Bronchial epithelial cell (primary cell): ENCODE measurements at regions not wholly inside any gene's neighbourhood (a gene's known extent, or its start where the extent isn't known, plus 50 kb on each side); places are given as distances from the start of the nearest gene placed in this dataset.

ENCODE experiments used
- DNase-seq: peaks from one replicate; pipeline ENCODE4 v3.0.0-alpha.2; 2010; ENCODE audit warnings: low read depth
- FAIRE-seq: peaks from 2 replicates; lab custom pipeline; 2011; peaks lifted over from hg19 to GRCh38; lab: Jason Lieb, UNC
- H3K27me3 ChIP-seq: 2 replicates; pipeline ENCODE4 v1.5.1; 2011; ENCODE audit warnings: low read length; ENCODE audit not compliant: control insufficient read depth, insufficient read depth
- H3K36me3 ChIP-seq: 2 replicates; pipeline ENCODE4 v1.5.1; 2011; ENCODE audit warnings: low read length; ENCODE audit not compliant: control insufficient read depth, insufficient read depth
- H3K4me3 ChIP-seq: 2 replicates; pipeline ENCODE4 v1.5.1; 2011; ENCODE audit warnings: mild to moderate bottlenecking, low read depth, low read length, control low read depth
- TF ChIP-seq, protein P1 (sequence below): IDR thresholded peaks from 2 replicates; pipeline ENCODE4 v1.5.1; 2011; ENCODE audit warnings: mild to moderate bottlenecking, moderate library complexity, low read length, control low read depth, inconsistent platforms; ENCODE audit not compliant: insufficient read depth, severe bottlenecking

DNA sequence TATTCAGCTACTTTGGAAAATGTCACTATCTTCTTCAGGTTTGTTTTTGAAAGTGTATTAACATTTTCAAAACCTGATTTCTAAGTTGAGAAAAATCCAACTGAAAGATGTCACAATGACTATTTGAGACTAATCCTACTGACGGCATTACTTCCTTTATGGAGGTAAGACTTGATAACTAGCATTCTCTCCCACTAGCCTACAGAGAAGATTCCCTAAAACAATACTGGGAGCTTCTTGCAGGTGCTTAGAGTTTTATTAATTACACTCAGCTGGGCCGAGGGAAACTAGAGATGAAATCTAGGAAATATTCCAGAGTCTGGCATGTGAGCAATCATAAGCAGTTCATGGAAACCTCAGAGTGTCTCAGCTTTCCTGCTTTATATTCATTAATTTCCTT is 114.0 kb downstream of the LCA5 start:
- TF ChIP-seq, protein P1, sequence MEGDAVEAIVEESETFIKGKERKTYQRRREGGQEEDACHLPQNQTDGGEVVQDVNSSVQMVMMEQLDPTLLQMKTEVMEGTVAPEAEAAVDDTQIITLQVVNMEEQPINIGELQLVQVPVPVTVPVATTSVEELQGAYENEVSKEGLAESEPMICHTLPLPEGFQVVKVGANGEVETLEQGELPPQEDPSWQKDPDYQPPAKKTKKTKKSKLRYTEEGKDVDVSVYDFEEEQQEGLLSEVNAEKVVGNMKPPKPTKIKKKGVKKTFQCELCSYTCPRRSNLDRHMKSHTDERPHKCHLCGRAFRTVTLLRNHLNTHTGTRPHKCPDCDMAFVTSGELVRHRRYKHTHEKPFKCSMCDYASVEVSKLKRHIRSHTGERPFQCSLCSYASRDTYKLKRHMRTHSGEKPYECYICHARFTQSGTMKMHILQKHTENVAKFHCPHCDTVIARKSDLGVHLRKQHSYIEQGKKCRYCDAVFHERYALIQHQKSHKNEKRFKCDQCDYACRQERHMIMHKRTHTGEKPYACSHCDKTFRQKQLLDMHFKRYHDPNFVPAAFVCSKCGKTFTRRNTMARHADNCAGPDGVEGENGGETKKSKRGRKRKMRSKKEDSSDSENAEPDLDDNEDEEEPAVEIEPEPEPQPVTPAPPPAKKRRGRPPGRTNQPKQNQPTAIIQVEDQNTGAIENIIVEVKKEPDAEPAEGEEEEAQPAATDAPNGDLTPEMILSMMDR: no peak
- no peak for FAIRE-seq

DNA sequence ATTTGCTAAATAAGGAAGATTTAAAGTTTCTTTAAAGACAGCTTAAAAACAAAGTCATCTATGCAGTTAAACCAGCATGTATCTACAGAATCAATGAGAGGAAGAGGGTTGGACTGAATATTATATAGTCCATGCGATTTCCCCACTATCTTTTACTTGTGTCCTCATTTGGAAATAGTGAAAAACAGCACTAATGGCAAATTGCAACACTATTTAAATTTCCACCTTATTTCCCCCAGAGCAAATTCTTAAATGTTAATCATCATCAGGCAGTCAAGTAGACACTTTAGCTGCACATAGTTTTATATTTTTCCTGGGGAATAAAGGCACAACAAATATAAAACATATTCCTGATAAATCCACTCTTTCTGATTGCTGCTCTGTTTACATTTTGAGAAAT is 114.6 kb downstream of the LCA5 start:
- Histone ChIP-seq H3K27me3 (no peaks in the 10 kb centered on the region), H3K4me3 (no peak overlapping the region), H3K36me3 (no peaks in the 10 kb centered on the region)
- peak; percentile 24 for DNase-seq
- TF ChIP-seq, protein P1: no peak
- no peak for FAIRE-seq

More for the DNA sequence above, 114.0 kb downstream of the LCA5 start:
- DNase-seq: no peak
- no peaks in the 10 kb centered on the region for H3K27me3 ChIP-seq
- H3K4me3 ChIP-seq: no peak overlapping the region
- no peaks in the 10 kb centered on the region for H3K36me3 ChIP-seq

DNA sequence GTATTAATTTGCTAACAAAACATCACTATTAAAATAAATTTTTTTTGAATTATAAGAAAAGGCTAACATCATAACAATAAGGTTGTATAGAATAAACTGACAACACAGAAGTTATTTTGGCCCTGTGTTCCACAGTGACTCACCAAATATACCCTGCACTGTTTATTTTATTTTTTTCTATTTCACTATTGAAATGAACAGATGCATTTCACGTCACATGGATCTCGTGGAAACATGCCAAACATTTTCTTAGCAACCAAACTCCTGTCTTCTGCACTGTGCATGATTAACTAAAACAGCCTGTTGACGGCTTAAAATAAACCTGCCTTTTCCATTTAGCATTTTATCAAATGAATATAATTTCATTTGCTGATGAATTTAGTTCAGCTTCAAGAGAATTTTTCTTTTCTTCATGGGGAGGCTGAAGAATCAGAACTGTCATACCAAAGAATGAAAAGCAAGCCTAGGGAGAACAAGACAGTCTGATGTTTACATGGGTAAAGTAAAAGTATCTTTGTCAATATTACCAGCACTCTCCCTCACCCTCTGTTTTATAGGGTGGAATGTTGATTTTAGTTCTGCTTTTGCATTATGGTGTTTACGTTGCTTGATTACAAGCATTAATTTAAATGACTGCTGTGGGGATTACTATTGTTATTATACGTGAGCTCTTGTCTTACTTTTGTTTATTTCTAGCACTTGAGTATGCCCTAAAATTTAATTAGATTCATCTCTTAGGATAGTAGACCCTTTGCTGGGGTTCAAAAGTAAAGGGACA is 115.3 kb downstream of the LCA5 start:
- Histone ChIP-seq H3K4me3 (no peak overlapping the region), H3K36me3 (no peaks in the 10 kb centered on the region), H3K27me3 (no peaks in the 10 kb centered on the region)
- FAIRE-seq (no peak), DNase-seq (peak; percentile 95)
- TF ChIP-seq, protein P1: no peak

DNA sequence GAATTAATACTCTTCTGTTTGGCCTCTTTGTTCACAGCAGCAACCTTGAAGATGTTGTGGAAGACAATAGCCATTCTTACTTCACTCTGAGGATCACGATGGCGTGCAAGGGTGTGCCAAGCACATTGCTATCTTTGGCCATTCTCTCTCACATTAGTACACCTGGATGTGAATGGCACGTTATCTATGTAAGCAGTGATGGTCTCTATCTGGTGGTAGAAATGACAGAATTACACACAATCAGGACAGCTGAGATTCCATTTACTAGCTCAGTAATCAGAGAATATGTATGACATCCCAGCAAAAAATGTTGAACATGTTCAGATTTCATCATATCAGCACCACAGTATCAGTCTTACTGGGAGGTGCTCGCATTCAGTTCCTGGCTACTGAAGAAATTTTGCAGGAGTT is 116.2 kb downstream of the LCA5 start:
- TF ChIP-seq, protein P1: no peak
- Histone ChIP-seq H3K4me3 (no peak overlapping the region), H3K36me3 (no peaks in the 10 kb centered on the region), H3K27me3 (no peaks in the 10 kb centered on the region)
- DNase-seq (peak; percentile 65), FAIRE-seq (no peak)

DNA sequence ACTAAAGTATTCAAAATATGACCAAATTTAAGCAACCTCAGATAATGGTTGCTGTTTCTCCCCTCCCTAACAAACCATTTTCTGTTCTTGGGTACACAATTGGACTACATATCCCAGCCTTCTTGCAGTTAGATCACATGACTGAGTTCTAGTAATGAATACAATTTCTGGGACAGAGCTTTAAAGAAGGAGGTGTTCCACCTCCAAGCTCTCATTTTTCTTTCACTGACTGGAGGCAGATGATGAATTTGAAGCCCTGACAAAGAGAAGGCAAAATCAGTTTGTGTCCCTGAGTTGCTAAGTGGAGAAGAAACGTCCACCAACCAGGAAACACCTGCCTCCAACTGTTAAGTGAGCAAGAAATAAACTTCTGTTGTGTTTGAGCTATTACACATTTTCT is 117.2 kb downstream of the LCA5 start:
- TF ChIP-seq, protein P1: no peak
- DNase-seq: no peak
- FAIRE-seq: no peak
- Histone ChIP-seq H3K4me3 (no peak overlapping the region), H3K27me3 (no peaks in the 10 kb centered on the region), H3K36me3 (no peaks in the 10 kb centered on the region)

DNA sequence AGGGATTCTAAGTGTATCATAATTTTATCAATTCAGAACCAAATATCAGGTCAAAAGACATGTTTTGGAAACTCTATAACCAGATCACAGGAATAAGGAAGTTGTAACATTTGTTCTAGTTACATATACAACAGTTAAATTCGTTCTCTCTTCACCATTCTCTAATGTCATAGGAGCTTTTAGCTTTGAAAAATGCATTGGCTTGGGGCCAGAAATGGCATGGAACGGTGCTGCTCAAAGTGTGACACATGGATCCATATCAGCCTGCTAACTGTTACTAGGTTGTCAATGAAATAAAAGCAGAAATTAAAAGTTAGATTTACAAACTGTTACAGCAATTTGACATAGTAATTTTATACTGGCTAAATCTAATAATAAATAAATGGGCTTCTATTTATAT is 120.3 kb downstream of the LCA5 start:
- no peak for FAIRE-seq
- TF ChIP-seq, protein P1: no peak

More for the DNA sequence above, 120.3 kb downstream of the LCA5 start:
- Histone ChIP-seq H3K4me3 (no peak overlapping the region), H3K27me3 (no peaks in the 10 kb centered on the region), H3K36me3 (no peaks in the 10 kb centered on the region)
- DNase-seq: no peak
